CD4-positive, alpha-beta T cell (primary cell): ENCODE measurements at regions not wholly inside any gene's neighbourhood (a gene's known extent, or its start where the extent isn't known, plus 50 kb on each side); places are given as distances from the start of the nearest gene placed in this dataset.
"Not testable (repeated sequence)": the region's sequence is repeated elsewhere in the genome, so short reads cannot be mapped to it uniquely, and the experiment has no call there.

ENCODE experiments used
- ATAC-seq: fragments of 200-7000 bp; cut with Tn5 transposase; one replicate; pipeline ENCODE4 v1.10.0; 2022; ENCODE audit warnings: mild to moderate bottlenecking; ENCODE audit not compliant: poor library complexity
- CTCF ChIA-PET: fragments of 350-600 bp; sonication (Branson Sonifier 250); formaldehyde crosslinking; loops from one replicate; lab custom pipeline; 2021; ENCODE audit warnings: antibody characterized with exemption, inconsistent platforms; lab: Charles Lee
- POLR2A ChIA-PET: fragments of 350-600 bp; sonication (Branson Sonifier 250); formaldehyde crosslinking; loops from one replicate; lab custom pipeline; 2021; ENCODE audit warnings: antibody characterized with exemption, inconsistent platforms; lab: Charles Lee
- DNase-seq, 14 experiments: peaks; one replicate each; pipeline ENCODE4 v3.0.0-alpha.2; 2013 to 2020; ENCODE audit warnings: mixed read lengths in 2 of 14
- H3K27ac ChIP-seq, 2 donors: one replicate each; pipeline versions ENCODE4 v1.5.1 to v1.7.0; 2013; ENCODE audit warnings: low read length in 2 of 2, low read depth in 1 of 2, mild to moderate bottlenecking in 1 of 2
- H3K27me3 ChIP-seq, 2 experiments: 1 replicate in 1 of 2; 2 replicates in 1 of 2; pipeline versions ENCODE4 v1.6.1 to v1.7.0; 2013; ENCODE audit warnings: low read length in 2 of 2, control low read depth in 1 of 2, mild to moderate bottlenecking in 1 of 2, moderate library complexity in 1 of 2; ENCODE audit not compliant: insufficient read depth in 2 of 2, control insufficient read depth in 1 of 2
- H3K36me3 ChIP-seq: one replicate; pipeline ENCODE4 v1.6.1; 2013; ENCODE audit warnings: low read length, control low read depth; ENCODE audit not compliant: insufficient read depth
- H3K4me1 ChIP-seq: one replicate; pipeline ENCODE4 v1.6.1; 2013; ENCODE audit warnings: low read length, control low read depth; ENCODE audit not compliant: insufficient read depth
- H3K4me3 ChIP-seq: one replicate; pipeline ENCODE4 v1.5.1; 2013; ENCODE audit warnings: mild to moderate bottlenecking, low read length, moderate library complexity
- H3K9me3 ChIP-seq, 2 experiments: 1 replicate in 1 of 2; 2 replicates in 1 of 2; pipeline versions ENCODE4 v1.6.1 to v1.7.0; 2013; ENCODE audit warnings: low read length in 2 of 2, mild to moderate bottlenecking in 2 of 2, control low read depth in 1 of 2, moderate library complexity in 1 of 2; ENCODE audit not compliant: control insufficient read depth in 1 of 2, insufficient read depth in 1 of 2
- H3K27ac Mint-ChIP-seq: one replicate; pipeline ENCODE4 v1.8.0; 2020; ENCODE audit warnings: mixed read lengths
- H3K27me3 Mint-ChIP-seq: one replicate; pipeline ENCODE4 v1.8.0; 2021; ENCODE audit warnings: mixed read lengths
- H3K36me3 Mint-ChIP-seq: one replicate; pipeline ENCODE4 v1.8.0; 2021; ENCODE audit warnings: low read depth, mixed read lengths
- H3K4me1 Mint-ChIP-seq: one replicate; pipeline ENCODE4 v1.8.0; 2021; ENCODE audit warnings: low read depth, mixed read lengths
- H3K4me3 Mint-ChIP-seq: one replicate; pipeline ENCODE4 v1.8.0; 2020; ENCODE audit warnings: mild to moderate bottlenecking, mixed read lengths
- H3K9me3 Mint-ChIP-seq: one replicate; pipeline ENCODE4 v1.8.0; 2020; ENCODE audit warnings: mixed read lengths
- CTCF ChIP-seq: fragments of 200-600 bp; IDR thresholded peaks from one replicate; pipeline ENCODE4 v1.8.0; 2022; ENCODE audit warnings: antibody characterized with exemption, mild to moderate bottlenecking
- intact Hi-C, 2 experiments: fragments of 100-400 bp; cut with DNase I in 1 of 2; cut with micrococcal nuclease in 1 of 2; formaldehyde crosslinking; loops; one replicate each; pipeline versions ENCODE4 v1.15.1 to v1.9.0; 2023 to 2025; cut with DNase I, micrococcal nuclease

GRCh38 chr4:164261831-164262230 lies 492.1 kb upstream of the SMIM31 start:
- Histone ChIP-seq H3K36me3 (no peaks in the 10 kb centered on the region), H3K27ac (no peak overlapping the region), H3K4me1 (no peaks in the 10 kb centered on the region), H3K27me3 (no peaks in the 10 kb centered on the region), H3K4me3 (no peak overlapping the region), H3K9me3 (no peaks in the 10 kb centered on the region)
- Mint-ChIP-seq H3K4me1 (no peaks in the 10 kb centered on the region), H3K27ac (no peak overlapping the region), H3K27me3 (no peaks in the 10 kb centered on the region), H3K9me3 (peaks cover 2% of the 10 kb centered on the region), H3K4me3 (no peak overlapping the region), H3K36me3 (no peaks in the 10 kb centered on the region)
- POLR2A ChIA-PET = no interaction called here
- DNase-seq = no peak
- CTCF ChIA-PET = no interaction called here
- no peak for ATAC-seq
- TF ChIP-seq CTCF = no peak
- intact Hi-C loops = no loop called here

GRCh38 chr4:164262508-164262907 lies 491.4 kb upstream of the SMIM31 start:
- H3K27me3 Mint-ChIP-seq, H3K4me1 ChIP-seq, POLR2A ChIA-PET, H3K36me3 Mint-ChIP-seq, H3K27ac Mint-ChIP-seq, H3K4me3 ChIP-seq, H3K27me3 ChIP-seq, H3K4me3 Mint-ChIP-seq, H3K9me3 Mint-ChIP-seq, H3K4me1 Mint-ChIP-seq, H3K27ac ChIP-seq, intact Hi-C loops, H3K36me3 ChIP-seq, ATAC-seq, CTCF ChIA-PET, DNase-seq, H3K9me3 ChIP-seq: not testable (repeated sequence)

DNA sequence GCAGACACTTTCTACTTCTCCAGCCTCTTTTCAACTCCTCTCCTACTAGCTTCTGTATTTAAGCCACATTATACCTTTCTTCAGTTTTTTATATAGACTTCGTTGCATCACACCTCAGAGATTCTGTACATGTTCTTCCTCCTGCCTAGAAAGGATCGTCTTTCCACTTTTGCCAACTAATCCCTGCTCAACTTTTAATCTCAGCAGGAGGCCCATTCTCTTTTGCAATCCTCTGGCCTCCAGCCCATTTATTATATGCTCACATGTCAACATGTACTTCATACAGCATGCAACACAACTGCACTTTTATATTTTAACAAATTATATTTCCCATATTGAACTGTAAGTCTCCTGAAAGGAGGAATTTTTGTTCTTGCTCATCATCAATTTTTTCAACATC lies 476.5 kb upstream of the SMIM31 start:
- H3K9me3 Mint-ChIP-seq, CTCF ChIA-PET: not testable (repeated sequence)

DNA sequence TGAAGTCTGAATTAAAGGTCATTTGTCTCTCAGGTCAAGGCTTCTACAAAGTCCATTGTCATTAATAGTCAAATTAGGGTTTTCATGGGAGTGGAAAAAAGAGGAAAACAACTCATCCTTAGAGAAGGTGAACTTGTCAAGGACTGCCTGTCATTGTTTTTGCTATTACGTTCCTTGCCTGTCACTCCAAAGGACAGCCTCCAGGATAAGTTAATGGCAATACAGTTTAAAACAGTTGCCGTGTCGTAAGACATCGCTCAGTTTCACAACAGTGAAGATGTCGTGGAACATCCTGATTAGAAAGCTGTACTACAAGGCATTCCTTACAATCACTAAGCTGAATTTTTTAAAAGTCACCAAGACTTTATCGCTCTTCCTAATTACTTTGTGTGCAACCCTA lies 466.8 kb upstream of the SMIM31 start:
- Mint-ChIP-seq H3K36me3 (no peaks in the 10 kb centered on the region), H3K4me1 (no peaks in the 10 kb centered on the region), H3K4me3 (no peak overlapping the region), H3K27me3 (no peaks in the 10 kb centered on the region), H3K27ac (no peak overlapping the region), H3K9me3 (no peaks in the 10 kb centered on the region)
- no peaks in the 10 kb centered on the region for H3K4me1 ChIP-seq
- ChIA-PET CTCF (no interaction called here), POLR2A (no interaction called here)
- no peaks in the 10 kb centered on the region for H3K27me3 ChIP-seq
- TF ChIP-seq CTCF = no peak
- intact Hi-C loops = no loop called here
- H3K36me3 ChIP-seq = no peaks in the 10 kb centered on the region
- ATAC-seq (no peak), DNase-seq (no peak)
- H3K27ac ChIP-seq = no peak overlapping the region
- H3K9me3 ChIP-seq = peaks cover 0 to 4% of the 10 kb centered on the region in 2 experiments
- H3K4me3 ChIP-seq = no peak overlapping the region

More for the DNA sequence above, 476.5 kb upstream of the SMIM31 start:
- POLR2A ChIA-PET, H3K4me1 Mint-ChIP-seq, ATAC-seq, intact Hi-C loops, H3K36me3 ChIP-seq, H3K4me1 ChIP-seq, H3K27ac Mint-ChIP-seq, H3K27me3 Mint-ChIP-seq, H3K4me3 ChIP-seq, H3K36me3 Mint-ChIP-seq, H3K9me3 ChIP-seq, DNase-seq, H3K4me3 Mint-ChIP-seq, H3K27ac ChIP-seq, H3K27me3 ChIP-seq: not testable (repeated sequence)
